Esophagus mucosa (tissue), 1 donor: ENCODE measurements at regions not wholly inside any gene's neighbourhood (a gene's known extent, or its start where the extent isn't known, plus 50 kb on each side); places are given as distances from the start of the nearest gene placed in this dataset.
"Not testable (repeated sequence)": the region's sequence is repeated elsewhere in the genome, so short reads cannot be mapped to it uniquely, and the experiment has no call there.

ENCODE experiments used
- ATAC-seq: fragments of 200-7000 bp; cut with Tn5 transposase; one replicate; pipeline ENCODE4 v1.9.1; 2020
- donor health status: DM: yes; HTN: yes; CAD: no.

- ATAC-seq: no peak
Observed at GRCh38 chr1:119191325-119191724, 50.9 kb upstream of the WARS2 start.

DNA sequence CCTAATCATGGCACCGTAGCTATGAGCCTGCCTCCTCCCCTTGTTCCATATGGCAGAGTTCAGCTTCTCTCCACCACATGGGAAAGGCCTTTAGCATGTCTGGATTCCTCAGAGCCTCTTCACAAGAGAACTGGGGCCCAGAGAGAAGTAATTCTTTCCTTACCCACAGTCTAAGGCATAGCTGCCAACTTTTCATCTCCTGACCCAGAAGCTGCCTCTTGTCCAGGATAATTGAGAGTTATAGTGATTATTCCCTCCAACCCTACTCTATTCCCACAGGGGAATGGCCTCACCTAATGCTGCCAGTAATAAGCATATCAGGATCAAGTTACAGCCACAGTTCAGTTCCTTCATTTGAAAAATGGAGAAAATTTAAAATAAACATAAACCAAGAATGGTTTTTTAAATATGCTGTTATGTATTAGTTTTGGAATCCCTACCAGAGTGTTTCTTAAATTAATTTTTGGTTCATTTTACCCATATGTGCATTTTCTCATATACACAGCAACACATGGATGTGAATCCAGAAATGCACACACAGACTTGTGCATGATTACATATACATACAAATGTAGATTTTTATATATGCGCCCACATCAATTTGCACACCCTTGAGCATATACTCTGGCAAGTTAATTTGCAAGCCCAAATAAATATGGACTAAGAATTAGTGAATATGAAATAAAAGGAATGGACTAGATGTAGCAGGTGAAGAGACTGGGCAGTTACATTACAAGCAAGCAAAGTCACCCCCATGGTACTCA, 63.9 kb upstream of the WARS2 start:
- no peak for ATAC-seq

DNA sequence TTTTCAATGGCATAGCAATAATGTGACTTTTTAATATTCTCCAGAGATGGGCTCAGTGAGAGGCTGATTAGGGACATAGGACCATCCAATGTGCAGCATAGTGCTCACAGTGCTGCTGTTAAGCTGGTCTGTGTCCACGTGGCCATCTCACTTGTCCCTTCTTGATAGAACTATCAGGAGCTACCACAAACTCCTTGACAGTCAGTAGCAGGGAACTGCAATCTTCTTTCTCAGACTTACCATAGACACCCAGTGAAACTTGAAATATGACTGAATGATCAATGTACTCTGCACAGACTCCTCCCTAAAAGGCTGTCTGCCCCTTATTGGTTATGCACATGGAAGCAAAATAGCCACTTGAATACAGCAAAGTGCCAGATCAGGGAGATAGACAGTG, 64.5 kb upstream of the WARS2 start:
- ATAC-seq: no peak

DNA sequence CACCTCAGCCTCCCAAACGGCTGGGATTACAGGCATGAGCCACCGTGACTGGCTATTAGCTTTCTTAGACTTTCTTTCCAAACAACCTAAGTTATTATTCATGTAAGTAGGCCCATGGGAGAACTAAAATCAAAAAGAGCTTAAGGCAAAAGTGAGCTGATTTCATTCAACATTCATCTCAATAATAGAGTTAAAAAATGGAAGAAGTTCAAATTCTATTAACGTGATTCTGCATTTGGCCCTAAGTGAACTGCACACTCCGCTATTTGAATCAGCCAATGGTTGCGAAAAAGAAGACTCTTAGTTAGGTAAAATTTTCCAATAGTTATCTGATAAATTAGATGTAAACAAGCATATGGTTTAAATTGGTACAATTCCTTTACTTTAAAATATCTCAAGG, 68.6 kb upstream of the WARS2 start:
- no peak for ATAC-seq

DNA sequence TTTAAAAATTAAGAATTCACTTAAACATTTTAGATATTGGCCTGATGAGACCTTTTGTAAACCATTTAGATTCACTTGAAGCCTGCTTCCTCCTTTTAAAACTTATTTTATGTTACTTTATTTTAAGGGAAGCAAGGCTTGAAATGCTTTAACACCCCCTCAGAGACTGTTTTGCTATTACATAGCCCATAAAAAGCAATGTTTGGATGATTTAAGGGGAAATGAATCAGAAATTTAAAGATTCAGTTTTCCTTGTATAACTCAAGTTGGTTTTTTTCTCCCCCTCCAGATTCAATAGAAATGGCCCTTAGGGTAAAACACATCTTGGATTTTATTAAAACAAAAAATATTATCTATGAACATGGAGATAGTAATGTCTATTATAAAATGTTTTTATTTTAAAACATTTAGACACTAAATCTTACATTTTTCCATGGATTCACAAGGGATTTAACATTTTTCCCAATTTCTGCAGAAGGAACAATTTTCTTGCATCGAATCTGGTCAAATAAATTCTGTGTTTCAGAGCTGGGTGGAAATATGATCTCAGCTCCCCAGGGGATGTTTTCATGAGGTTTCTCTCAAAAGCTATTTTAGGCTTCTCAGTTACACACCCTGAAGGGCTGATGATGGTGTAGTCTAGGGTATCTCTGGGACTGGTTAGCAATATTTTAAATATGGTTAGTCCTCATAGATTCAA, 69.3 kb upstream of the WARS2 start:
- ATAC-seq: no peak

DNA sequence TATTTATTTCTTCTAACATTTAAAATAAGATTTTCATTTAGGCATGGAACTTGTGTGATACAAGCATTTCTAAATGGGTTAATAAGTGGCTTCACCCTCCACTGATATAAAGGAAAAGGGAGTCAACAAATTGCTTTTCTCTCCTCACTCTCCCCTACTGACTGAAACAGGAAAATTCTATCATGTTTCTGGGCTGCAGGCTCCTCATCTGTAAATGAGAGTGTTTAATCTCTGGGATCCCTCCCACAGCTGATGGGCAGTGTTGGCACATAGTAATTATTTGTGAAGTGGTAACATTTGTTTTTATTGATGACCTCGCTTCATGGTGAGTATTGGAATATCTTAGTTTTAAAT, 69.8 kb upstream of the WARS2 start:
- no peak for ATAC-seq

- not testable (repeated sequence) for ATAC-seq
Observed at GRCh38 chr1:119213213-119213612, 72.8 kb upstream of the WARS2 start.

DNA sequence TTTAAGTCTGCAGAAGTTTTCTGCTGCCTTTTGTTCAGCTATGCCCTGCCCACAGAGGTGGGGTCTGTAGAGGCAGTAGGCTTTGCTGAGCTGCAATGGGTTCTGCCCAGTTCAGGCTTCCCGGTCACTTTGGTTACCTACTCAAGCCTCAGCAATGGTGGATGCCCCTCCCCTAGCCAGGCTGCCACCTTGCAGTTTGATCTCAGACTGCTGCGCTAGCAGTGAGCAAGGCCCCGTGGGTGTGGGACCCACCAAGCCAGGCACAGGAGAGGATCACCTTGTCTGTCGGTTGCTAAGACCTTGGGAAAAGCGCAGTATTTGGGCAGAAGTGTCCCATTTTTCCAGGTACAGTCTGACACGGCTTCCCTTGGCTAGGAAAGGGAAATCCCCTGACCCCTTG, 74.5 kb upstream of the WARS2 start:
- not testable (repeated sequence) for ATAC-seq

DNA sequence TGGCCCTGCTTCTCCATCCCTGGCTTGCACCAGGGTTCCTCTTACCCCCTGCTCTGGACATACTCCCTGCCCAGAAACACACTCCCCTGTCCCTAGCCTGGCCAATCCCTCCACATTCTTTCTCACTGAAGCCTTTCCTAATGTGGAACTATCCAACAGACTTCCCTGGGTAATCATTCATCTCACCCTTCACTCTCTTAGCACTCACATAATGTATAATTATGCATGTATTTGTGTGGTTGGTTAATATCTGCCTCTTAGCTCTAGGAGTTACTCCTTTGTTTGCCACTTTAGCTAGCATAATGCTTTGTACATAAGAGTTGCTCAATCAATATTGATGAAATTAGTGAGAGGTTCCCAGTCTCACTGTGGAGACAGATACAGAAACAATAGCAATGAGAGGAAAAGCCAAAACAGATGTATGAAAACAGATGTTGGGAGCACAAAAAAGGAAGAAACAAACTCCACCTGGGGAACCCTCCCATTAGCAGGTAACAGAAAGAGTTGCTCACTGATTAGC, 76.9 kb upstream of the WARS2 start:
- ATAC-seq: no peak

DNA sequence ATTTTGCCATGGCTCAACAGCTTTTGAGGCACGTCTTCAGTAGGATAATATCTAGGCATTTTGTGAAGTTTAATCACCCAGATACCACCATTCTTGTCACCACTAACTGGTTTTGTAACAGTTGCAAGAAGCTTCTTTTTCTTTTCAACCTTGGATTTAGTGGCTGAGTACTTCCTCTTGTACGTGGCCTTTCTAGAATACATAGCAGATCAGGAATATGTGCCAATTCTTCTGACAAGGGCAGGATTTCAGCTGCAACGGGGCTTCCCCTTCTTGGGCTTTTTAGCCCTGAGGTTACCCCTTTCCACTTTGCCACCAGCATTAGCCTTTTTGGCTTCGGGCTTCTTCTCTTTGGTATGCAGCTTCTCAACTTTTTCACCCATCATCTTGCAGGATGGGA, 79.3 kb upstream of the WARS2 start:
- no peak for ATAC-seq

DNA sequence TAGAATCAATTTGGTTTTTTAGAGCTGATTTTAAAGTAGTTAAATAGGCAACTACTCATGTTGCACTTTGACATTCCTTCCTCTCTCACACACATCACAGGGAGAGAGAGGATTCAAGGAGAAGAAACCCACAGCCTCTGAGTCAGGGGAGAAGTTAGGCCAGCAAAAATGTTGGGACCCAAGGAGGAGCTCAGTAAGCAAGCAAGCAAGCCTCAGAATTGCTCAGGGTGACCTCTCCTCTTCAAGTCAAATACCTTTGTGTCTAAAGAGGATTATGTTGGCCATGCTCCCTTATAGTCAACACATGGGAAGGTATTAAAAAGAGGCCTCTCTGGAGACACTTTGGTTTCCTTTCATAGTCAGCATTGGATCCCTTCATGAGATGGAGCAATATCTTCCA, 80.5 kb upstream of the WARS2 start:
- ATAC-seq: no peak

GRCh38 chr1:119222271-119222670, 81.8 kb upstream of the WARS2 start:
- ATAC-seq: no peak

- no peak for ATAC-seq
Observed at GRCh38 chr1:119225265-119225664, 84.8 kb upstream of the WARS2 start.

- no peak for ATAC-seq
Observed at GRCh38 chr1:119225831-119226230, 85.4 kb upstream of the WARS2 start.

- ATAC-seq: no peak
Observed at GRCh38 chr1:119226321-119226720, 85.9 kb upstream of the WARS2 start.

DNA sequence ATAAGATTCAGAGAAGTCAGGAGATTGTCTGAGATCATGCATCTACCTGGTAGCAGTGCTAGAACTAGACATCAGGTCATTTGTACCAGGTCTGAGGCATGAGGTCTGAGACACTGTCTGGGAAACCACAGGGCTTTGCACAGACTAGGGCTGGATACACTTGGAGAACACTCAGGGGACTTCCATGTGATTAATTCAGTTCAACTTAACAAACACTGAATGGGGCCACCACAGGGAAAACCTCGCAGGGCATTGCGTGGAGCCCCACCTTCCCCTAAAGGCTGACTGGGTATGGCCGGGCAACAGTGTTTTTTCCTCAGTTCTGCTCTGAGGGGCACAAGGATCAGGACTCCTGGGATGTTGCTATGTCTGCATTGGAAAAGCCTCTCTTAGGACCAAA, 86.5 kb upstream of the WARS2 start:
- ATAC-seq: no peak

DNA sequence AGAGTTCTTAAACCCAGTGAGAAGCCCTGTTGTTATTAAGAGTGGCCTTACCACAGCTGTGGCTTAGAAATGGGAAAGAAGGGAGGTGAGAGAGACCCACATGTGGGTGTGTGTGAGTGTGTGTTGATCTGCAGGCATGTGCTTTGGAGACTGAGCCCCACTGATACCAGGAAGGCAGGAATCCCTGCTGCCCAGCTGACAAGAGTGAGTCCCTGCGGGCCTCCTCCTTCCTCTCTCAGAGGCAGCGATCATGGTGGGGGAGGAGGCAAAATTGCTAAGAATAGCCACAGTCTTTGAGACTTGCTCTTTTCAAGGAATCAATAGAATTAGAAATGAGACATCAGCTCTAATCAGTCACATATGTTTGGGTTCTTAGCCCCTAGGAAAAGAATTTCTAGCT, 87.0 kb upstream of the WARS2 start:
- ATAC-seq: no peak

DNA sequence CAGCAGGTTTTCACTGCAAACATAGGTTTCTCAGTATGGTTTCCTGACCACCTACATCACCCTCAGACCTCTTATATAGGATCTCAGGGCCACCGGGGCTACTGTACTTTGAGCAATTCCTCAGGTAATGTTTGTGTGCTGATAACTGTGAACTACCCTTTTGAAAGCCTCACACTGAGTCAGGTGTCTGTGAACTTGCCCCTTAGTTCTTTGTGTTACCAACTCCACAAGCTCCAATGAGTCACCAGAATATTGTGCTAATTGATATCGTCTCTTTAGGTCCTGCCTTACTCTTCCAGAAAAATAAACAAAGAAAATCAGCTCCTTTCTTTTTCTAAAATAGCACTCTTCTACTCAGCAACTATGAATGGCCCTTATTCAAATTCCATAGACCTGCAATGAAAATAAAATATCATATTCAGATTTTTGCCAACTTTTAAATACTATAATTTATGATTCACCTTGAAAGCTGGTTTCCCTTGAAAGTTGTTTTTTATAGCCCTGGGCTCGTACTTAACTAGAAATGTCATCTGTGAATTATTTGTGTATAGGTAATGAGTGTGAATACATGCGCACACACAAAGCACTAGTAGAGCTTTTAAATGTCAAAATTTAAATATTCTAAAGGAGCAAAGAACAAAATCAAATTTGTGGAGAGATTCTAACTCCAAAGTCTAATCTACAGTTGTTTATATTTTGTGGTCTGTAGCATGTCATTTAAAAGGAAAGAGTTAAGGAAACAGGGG, 88.1 kb upstream of the WARS2 start:
- ATAC-seq: no peak

GRCh38 chr1:119235120-119235519, 94.7 kb upstream of the WARS2 start:
- ATAC-seq: no peak

GRCh38 chr1:119245881-119246280, 105.4 kb upstream of the WARS2 start:
- ATAC-seq: no peak

DNA sequence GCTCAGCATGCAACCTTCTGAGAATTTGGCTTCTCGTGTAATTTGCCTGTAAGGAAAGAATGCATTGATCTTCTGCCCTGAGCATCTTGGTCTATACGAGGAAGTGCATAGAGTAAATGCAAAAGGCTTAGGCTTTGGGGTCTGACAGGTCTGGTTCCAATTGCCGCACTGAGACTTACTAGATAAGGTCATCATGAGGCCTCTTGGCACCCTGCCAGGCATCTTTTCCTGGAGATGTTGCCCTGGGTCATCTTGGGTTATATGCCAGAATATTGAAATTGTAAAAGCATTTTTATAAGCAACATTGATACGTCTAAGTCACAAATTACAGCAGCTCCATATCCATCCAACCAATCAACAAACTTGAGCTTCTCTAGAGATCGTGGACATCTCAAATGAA, 108.8 kb upstream of the WARS2 start:
- no peak for ATAC-seq

- no peak for ATAC-seq
Observed at GRCh38 chr1:119250299-119250698, 109.8 kb upstream of the WARS2 start.

GRCh38 chr1:119251751-119252150, 111.3 kb upstream of the WARS2 start:
- ATAC-seq: no peak

DNA sequence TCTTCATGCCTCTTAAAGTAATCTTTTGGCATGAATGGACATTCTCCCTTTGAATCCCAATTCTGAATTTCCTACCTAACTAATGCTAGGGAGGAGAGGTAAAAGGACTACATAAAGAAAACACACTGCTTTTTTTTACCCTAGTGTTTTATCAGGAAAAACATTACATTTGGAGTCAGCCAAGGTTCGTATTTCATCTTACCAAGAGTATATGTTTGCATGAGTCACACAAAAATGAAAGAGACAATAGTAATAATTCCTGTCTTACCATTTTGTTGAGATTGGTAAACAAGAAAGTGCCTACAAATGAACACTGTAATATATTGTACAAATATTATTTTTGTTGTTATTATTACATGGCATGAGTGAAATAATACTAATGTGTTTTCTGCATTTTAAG, 112.9 kb upstream of the WARS2 start:
- ATAC-seq: peak; percentile 45
